GM12878 (cell line): ENCODE measurements at regions not wholly inside any gene's neighbourhood (a gene's known extent, or its start where the extent isn't known, plus 50 kb on each side); places are given as distances from the start of the nearest gene placed in this dataset.

Experiments
- ATAC-seq: fragments of 200-7000 bp; cut with Tn5 transposase; 3 replicates; pipeline ENCODE4 v1.9.1; 2020; ENCODE audit warnings: mild to moderate bottlenecking, moderate library complexity
- BruUV-seq: library from RNA; stranded (reverse); fragments of 400-500 nt; replicated peaks from 2 replicates; lab custom pipeline; 2021; lab: Mats Ljungman, UMichigan
- CTCF ChIA-PET: fragments of 300-600 bp; sonication (Branson Sonifier 250); formaldehyde crosslinking; extraction: SDS; loops from one replicate; lab custom pipeline; 2021; ENCODE audit warnings: inconsistent platforms; lab: Yijun Ruan, JAX
- POLR2A ChIA-PET: fragments of 350-600 bp; formaldehyde crosslinking; extraction: SDS; loops from one replicate; lab custom pipeline; 2021; ENCODE audit warnings: inconsistent platforms; lab: Charles Lee
- RAD21 ChIA-PET: fragments of 300-600 bp; sonication (Branson Sonifier 250); formaldehyde crosslinking; loops from one replicate; lab custom pipeline; 2023; ENCODE audit warnings: antibody characterized with exemption; ENCODE audit not compliant: unreplicated experiment; lab: Charles Lee
- SMC1A ChIA-PET: fragments of 300-600 bp; sonication (Branson Sonifier 250); formaldehyde crosslinking; loops from one replicate; lab custom pipeline; 2023; ENCODE audit not compliant: unreplicated experiment, uncharacterized antibody; lab: Charles Lee
- DNase-seq: peaks from one replicate; pipeline ENCODE4 v3.0.0-alpha.2; 2011; ENCODE audit warnings: low read depth, low spot score
- FAIRE-seq: peaks from 3 replicates; lab custom pipeline; 2011; peaks lifted over from hg19 to GRCh38; lab: Jason Lieb, UNC
- H2AFZ ChIP-seq: 2 replicates; pipeline ENCODE4 v1.6.0; 2011; ENCODE audit warnings: low read depth, low read length, control low read depth; ENCODE audit not compliant: control insufficient read depth
- H3K27ac ChIP-seq: 2 replicates; pipeline ENCODE4 v1.5.1; 2011; ENCODE audit warnings: control low read depth; ENCODE audit not compliant: control insufficient read depth, insufficient read depth
- H3K27me3 ChIP-seq, 2 experiments: replicated peaks in 1 of 2; 2 replicates each; pipeline versions ENCODE4 v1.6.0 to v1.6.1; 2011; ENCODE audit warnings: low read length in 1 of 2; ENCODE audit not compliant: control insufficient read depth in 2 of 2, insufficient read depth in 2 of 2
- H3K36me3 ChIP-seq, 2 experiments: 2 replicates each; pipeline ENCODE4 v1.5.1; 2011; ENCODE audit warnings: low read length in 1 of 2; ENCODE audit not compliant: control insufficient read depth in 2 of 2, insufficient read depth in 2 of 2
- H3K4me1 ChIP-seq: 2 replicates; pipeline ENCODE4 v1.6.1; 2011; ENCODE audit warnings: mild to moderate bottlenecking, low read length, moderate library complexity, mixed read lengths; ENCODE audit not compliant: control insufficient read depth, insufficient read depth
- H3K4me2 ChIP-seq: 2 replicates; pipeline ENCODE4 v1.6.0; 2011; ENCODE audit warnings: control low read depth; ENCODE audit not compliant: control insufficient read depth, insufficient read depth
- H3K4me3 ChIP-seq: fragments of 200-600 bp; sonication (generic); 2 replicates; pipeline ENCODE4 v1.5.1; 2016
- H3K79me2 ChIP-seq: 2 replicates; pipeline ENCODE4 v1.6.0; 2011; ENCODE audit warnings: low read length; ENCODE audit not compliant: control insufficient read depth, insufficient read depth
- H3K9ac ChIP-seq: 2 replicates; pipeline ENCODE4 v1.8.0; 2011; ENCODE audit warnings: low read length, control low read depth, mixed read lengths; ENCODE audit not compliant: control insufficient read depth, insufficient read depth
- H3K9me3 ChIP-seq: replicated peaks from 3 replicates; pipeline ENCODE4 v1.5.1; 2011; ENCODE audit warnings: mild to moderate bottlenecking, low read length; ENCODE audit not compliant: control insufficient read depth, insufficient read depth
- H4K20me1 ChIP-seq: 2 replicates; pipeline ENCODE4 v1.6.0; 2011; ENCODE audit not compliant: control insufficient read depth, insufficient read depth
- E4F1 ChIP-seq: fragments of 450-650 bp; IDR thresholded peaks from 2 replicates; pipeline ENCODE4 v1.6.1; 2018; ENCODE audit warnings: borderline replicate concordance, mild to moderate bottlenecking; ENCODE audit not compliant: partially characterized antibody
- ELK1 ChIP-seq: IDR thresholded peaks from 2 replicates; pipeline ENCODE4 v1.6.1; 2012; ENCODE audit warnings: low read depth, low read length, improper control_type of control experiment
- NBN ChIP-seq: fragments of 450-650 bp; IDR thresholded peaks from 2 replicates; pipeline ENCODE4 v1.6.1; 2016
- TCF12 ChIP-seq: IDR thresholded peaks from 2 replicates; pipeline ENCODE4 v1.6.1; 2011; ENCODE audit warnings: low read depth, mild to moderate bottlenecking, low read length
- YBX1 ChIP-seq: fragments of 450-650 bp; IDR thresholded peaks from 2 replicates; pipeline ENCODE4 v1.6.1; 2016; ENCODE audit warnings: antibody characterized with exemption
- ZSCAN29 ChIP-seq: fragments of 450-650 bp; IDR thresholded peaks from 2 replicates; pipeline ENCODE4 v1.6.1; 2017; ENCODE audit warnings: mild to moderate bottlenecking, moderate library complexity
- WGBS: methylation state at CpG from one replicate; pipeline ENCODE4 v1.1.6; 2016; ENCODE audit warnings: low lambda C conversion rate; ENCODE audit not compliant: insufficient replicate concordance, insufficient coverage; ENCODE audit errors: missing lambda C conversion rate; 5-methylcytosine and 5-hydroxymethylcytosine counted together
- in situ Hi-C: fragments of 300-500 bp; cut with MboI; formaldehyde crosslinking; loops from 9 replicates; pipeline ENCODE4 v1.14.3; 2018; ENCODE audit warnings: mixed read lengths
- intact Hi-C: fragments of 100-400 bp; cut with micrococcal nuclease; formaldehyde crosslinking; loops from one replicate; pipeline ENCODE4 v1.14.2; 2022; ENCODE audit not compliant: unreplicated experiment

- TF ChIP-seq NBN: no peak
Measured at GRCh38 chr18:43382641-43383403, 105.5 kb upstream of the SYT4 start (continued).

- no peak overlapping the region for H2AFZ ChIP-seq
- CTCF ChIA-PET: interaction anchor here (0.8 kb wide), 1 partner anchor 9 kb away, joined by 3 read pairs; no protein-coding TSS in a partner anchor
- H3K36me3 ChIP-seq: no peaks in the 10 kb centered on the region
- TF ChIP-seq ELK1 (no peak), YBX1 (no peak), ZSCAN29 (no peak), TCF12 (no peak), E4F1 (no peak)
- TF ChIP-seq, all 136 proteins: peak for 0
- H4K20me1 ChIP-seq: no peaks in the 10 kb centered on the region
- ChIA-PET POLR2A (no interaction called here), SMC1A (interaction anchor here (0.8 kb wide), 1 partner anchor 21 kb away, joined by 4 read pairs; no protein-coding TSS in a partner anchor), RAD21 (no interaction called here)
- H3K27ac ChIP-seq: no peak overlapping the region
- WGBS: 19% methylated on average over 2 of the region's 2 CpGs
- H3K27me3 ChIP-seq: no peaks in the 10 kb centered on the region
- ATAC-seq: no peak
- H3K79me2 ChIP-seq: no peaks in the 10 kb centered on the region
- DNase-seq: no peak
- H3K9me3 ChIP-seq: no peaks in the 10 kb centered on the region
- intact Hi-C loops: no loop called here
- no peak for FAIRE-seq
- in situ Hi-C loops: no loop called here
- no peak overlapping the region for H3K9ac ChIP-seq
- H3K4me1 ChIP-seq: no peaks in the 10 kb centered on the region
- no TSS peak for BruUV-seq
- H3K4me2 ChIP-seq: no peak overlapping the region
- H3K4me3 ChIP-seq: no peak overlapping the region
Measured at GRCh38 chr18:43389163-43389562, 111.9 kb upstream of the SYT4 start.
